ENCODE measurements at regions not wholly inside any gene's neighbourhood (a gene's known extent, or its start where the extent isn't known, plus 50 kb on each side); places are given as distances from the start of the nearest gene placed in this dataset.

GRCh38 chr14:101069666-101070362, 166.3 kb upstream of the RTL1 start:
- TF ChIP-seq CTCF (conservative IDR thresholded peaks at IDR 0.05; ENCODE audit: low read depth in 2 of 2) (no peak), EZH2 (IDR thresholded peaks at IDR 0.05; ENCODE audit: low read depth, unreplicated experiment) (no peak), JUNB (IDR thresholded peaks at IDR 0.05; ENCODE audit: unreplicated experiment) (no peak), EZH2phosphoT487 (IDR thresholded peaks at IDR 0.05; ENCODE audit: unreplicated experiment) (no peak), NANOG (IDR thresholded peaks at IDR 0.05; ENCODE audit: borderline replicate concordance) (no peak), POLR2AphosphoS5 (IDR thresholded peaks at IDR 0.05; ENCODE audit: low read depth) (no peak), REST (IDR thresholded peaks at IDR 0.05; ENCODE audit: unreplicated experiment) (no peak), STAT1 (IDR thresholded peaks at IDR 0.05; ENCODE audit: unreplicated experiment) (no peak), ETS1 (IDR thresholded peaks at IDR 0.05) (no peak), ZNF331 (CRISPR knock-in tag; IDR thresholded peaks at IDR 0.05; ENCODE audit: low read depth) (no peak)
